GM19467 (cell line): ENCODE measurements at regions not wholly inside any gene's neighbourhood (a gene's known extent, or its start where the extent isn't known, plus 50 kb on each side); places are given as distances from the start of the nearest gene placed in this dataset.
"Not testable (repeated sequence)": the region's sequence is repeated elsewhere in the genome, so short reads cannot be mapped to it uniquely, and the experiment has no call there.

ENCODE experiments used
- ATAC-seq: cut with Tn5 transposase; IDR thresholded peaks from one replicate; pipeline ENCODE4 v1.9.1; 2021; ENCODE audit warnings: mild to moderate bottlenecking, moderate library complexity; ENCODE audit not compliant: unreplicated experiment

GRCh38 chr6:23526526-23526925, 599.5 kb upstream of the NRSN1 start:
- no peak for ATAC-seq

- ATAC-seq = no peak
Measured at GRCh38 chr6:23529902-23530301, 596.1 kb upstream of the NRSN1 start.

GRCh38 chr6:23531666-23532065, 594.3 kb upstream of the NRSN1 start:
- no peak for ATAC-seq

- ATAC-seq = no peak
Measured at GRCh38 chr6:23532227-23532626, 593.8 kb upstream of the NRSN1 start.

GRCh38 chr6:23533311-23533710, 592.7 kb upstream of the NRSN1 start:
- no peak for ATAC-seq

GRCh38 chr6:23533944-23534343, 592.1 kb upstream of the NRSN1 start:
- no peak for ATAC-seq

GRCh38 chr6:23534351-23534750, 591.7 kb upstream of the NRSN1 start:
- no peak for ATAC-seq

GRCh38 chr6:23535101-23535500, 590.9 kb upstream of the NRSN1 start:
- no peak for ATAC-seq

- no peak for ATAC-seq
Measured at GRCh38 chr6:23537828-23538227, 588.2 kb upstream of the NRSN1 start.

GRCh38 chr6:23547851-23548250, 578.2 kb upstream of the NRSN1 start:
- no peak for ATAC-seq

GRCh38 chr6:23554953-23555352, 571.1 kb upstream of the NRSN1 start:
- ATAC-seq = not testable (repeated sequence)

GRCh38 chr6:23559587-23560343, 566.2 kb upstream of the NRSN1 start:
- no peak for ATAC-seq

- no peak for ATAC-seq
Measured at GRCh38 chr6:23561732-23562131, 564.3 kb upstream of the NRSN1 start.

GRCh38 chr6:23562554-23562953, 563.5 kb upstream of the NRSN1 start:
- no peak for ATAC-seq

GRCh38 chr6:23563323-23563722, 562.7 kb upstream of the NRSN1 start:
- no peak for ATAC-seq

- no peak for ATAC-seq
Measured at GRCh38 chr6:23566418-23566817, 559.6 kb upstream of the NRSN1 start.

GRCh38 chr6:23568292-23568691, 557.7 kb upstream of the NRSN1 start:
- no peak for ATAC-seq

- no peak for ATAC-seq
Measured at GRCh38 chr6:23584134-23584763, 541.8 kb upstream of the NRSN1 start.

GRCh38 chr6:23587582-23587981, 538.4 kb upstream of the NRSN1 start:
- ATAC-seq = no peak

GRCh38 chr6:23589811-23590210, 536.2 kb upstream of the NRSN1 start:
- no peak for ATAC-seq

- ATAC-seq = no peak
Measured at GRCh38 chr6:23590498-23591126, 535.4 kb upstream of the NRSN1 start.

- ATAC-seq = no peak
Measured at GRCh38 chr6:23591761-23592160, 534.3 kb upstream of the NRSN1 start.
